GM12892 (cell line): ENCODE measurements at regions not wholly inside any gene's neighbourhood (a gene's known extent, or its start where the extent isn't known, plus 50 kb on each side); places are given as distances from the start of the nearest gene placed in this dataset.

Experiments used
- POLR2A ChIP-seq: IDR thresholded peaks from 2 replicates; pipeline ENCODE4 v1.6.1; 2011; ENCODE audit warnings: low read depth, low read length, control low read depth
- POLR2AphosphoS5 ChIP-seq: IDR thresholded peaks from 2 replicates; pipeline ENCODE4 v1.6.1; 2011; ENCODE audit warnings: low read depth, low read length, control low read depth
- TAF1 ChIP-seq: IDR thresholded peaks from 2 replicates; pipeline ENCODE4 v1.6.1; 2011; ENCODE audit warnings: low read depth, mild to moderate bottlenecking, control low read depth, low read length, borderline replicate concordance

- no peak for TF ChIP-seq POLR2A
- TF ChIP-seq POLR2AphosphoS5 = no peak
- no peak for TF ChIP-seq TAF1
Observed at GRCh38 chr21:17889171-17889570, 70.0 kb upstream of the C21orf91 start.
